K562 (cell line): ENCODE measurements at regions not wholly inside any gene's neighbourhood (a gene's known extent, or its start where the extent isn't known, plus 50 kb on each side); places are given as distances from the start of the nearest gene placed in this dataset.

Experiments used
- ATAC-seq: fragments of 200-7000 bp; cut with Tn5 transposase; 3 replicates; pipeline ENCODE4 v1.9.1; 2020; ENCODE audit warnings: moderate library complexity
- BruUV-seq: library from RNA; stranded (reverse); fragments of 400-500 nt; replicated peaks from 2 replicates; lab custom pipeline; 2021; lab: Mats Ljungman, UMichigan
- CTCF ChIA-PET: fragments of 300-600 bp; formaldehyde crosslinking; extraction: SDS; loops from one replicate; lab custom pipeline; 2021; ENCODE audit warnings: low intra/inter-chr PET ratio; lab: Yijun Ruan, JAX
- POLR2A ChIA-PET: fragments of 300-600, 350-650 bp; sonication (Branson Sonifier 250); formaldehyde crosslinking; extraction: SDS; loops from one replicate; lab custom pipeline; 2021; ENCODE audit warnings: antibody characterized with exemption, inconsistent platforms; lab: Yijun Ruan, JAX
- DNase-seq, 4 experiments: peaks; one replicate each; pipeline versions ENCODE4 v3.0.0 to v3.0.0-alpha.2; 2011 to 2018; ENCODE audit warnings: low spot score in 3 of 4, mixed read lengths in 3 of 4; ENCODE audit errors: extremely low read depth in 1 of 4
- FAIRE-seq: peaks from 2 replicates; lab custom pipeline; 2011; peaks lifted over from hg19 to GRCh38; lab: Jason Lieb, UNC
- H2AFZ ChIP-seq: 2 replicates; pipeline ENCODE4 v1.6.0; 2011; ENCODE audit warnings: low read depth, low read length, control low read depth, inconsistent platforms
- H3K27ac ChIP-seq: fragments of 200-600 bp; 3 replicates; pipeline ENCODE4 v1.8.0; 2011; ENCODE audit warnings: low read depth, mild to moderate bottlenecking, control low read depth, inconsistent platforms, low read length, moderate library complexity, mixed read lengths; ENCODE audit errors: extremely low read depth
- H3K27me3 ChIP-seq, 2 experiments: fragments of 300-600 bp in 1 of 2; 2 replicates in 1 of 2; 3 replicates in 1 of 2; pipeline versions ENCODE4 v1.6.0 to v1.8.0; 2011; ENCODE audit warnings: inconsistent platforms in 2 of 2, low read length in 2 of 2, mild to moderate bottlenecking in 1 of 2, mixed read lengths in 1 of 2, moderate library complexity in 1 of 2; ENCODE audit not compliant: control insufficient read depth in 2 of 2, insufficient read depth in 2 of 2
- H3K36me3 ChIP-seq: fragments of 300-600 bp; 3 replicates; pipeline ENCODE4 v1.8.0; 2011; ENCODE audit warnings: mild to moderate bottlenecking, low read length, inconsistent platforms; ENCODE audit not compliant: control insufficient read depth, insufficient read depth
- H3K4me1 ChIP-seq, 2 experiments: fragments of 200-600 bp in 1 of 2; replicated peaks in 1 of 2; 2 replicates in 1 of 2; 3 replicates in 1 of 2; pipeline versions ENCODE4 v1.5.1 to v1.8.0; 2011; ENCODE audit warnings: inconsistent platforms in 2 of 2, low read length in 2 of 2, mild to moderate bottlenecking in 1 of 2, mixed read lengths in 1 of 2, moderate library complexity in 1 of 2; ENCODE audit not compliant: control insufficient read depth in 2 of 2, insufficient read depth in 2 of 2
- H3K4me2 ChIP-seq: 2 replicates; pipeline ENCODE4 v1.6.1; 2011; ENCODE audit warnings: low read length, control low read depth, inconsistent platforms, mixed read lengths; ENCODE audit not compliant: insufficient read depth
- H3K4me3 ChIP-seq: fragments of 200-600 bp; sonication (generic), shearing (Covaris generic); 2 replicates; pipeline ENCODE4 v1.5.1; 2016; ENCODE audit warnings: control low read depth, inconsistent platforms
- H3K79me2 ChIP-seq: fragments of 200-600 bp; 3 replicates; pipeline ENCODE4 v1.8.0; 2011; ENCODE audit warnings: low read length, inconsistent platforms; ENCODE audit not compliant: control insufficient read depth, insufficient read depth
- H3K9ac ChIP-seq, 2 experiments: 2 replicates each; pipeline versions ENCODE4 v1.6.0 to v1.6.1; 2011; ENCODE audit warnings: low read depth in 2 of 2, low read length in 2 of 2, control low read depth in 1 of 2, inconsistent platforms in 1 of 2, mild to moderate bottlenecking in 1 of 2, mixed read lengths in 1 of 2; ENCODE audit not compliant: insufficient read depth in 1 of 2
- H3K9me1 ChIP-seq: one replicate; pipeline ENCODE4 v1.6.0; 2011; ENCODE audit warnings: inconsistent platforms, mild to moderate bottlenecking, low read length, moderate library complexity; ENCODE audit not compliant: control insufficient read depth, insufficient read depth
- H3K9me3 ChIP-seq: replicated peaks from 2 replicates; pipeline ENCODE4 v1.5.1; 2011; ENCODE audit warnings: low read depth, low read length, inconsistent platforms; ENCODE audit not compliant: control insufficient read depth, insufficient read depth
- H4K20me1 ChIP-seq: replicated peaks from 2 replicates; pipeline ENCODE4 v1.6.1; 2011; ENCODE audit warnings: low read length, inconsistent platforms, mixed read lengths; ENCODE audit not compliant: control insufficient read depth, insufficient read depth
- CBX8 ChIP-seq: fragments of 200-600 bp; sonication (generic); IDR thresholded peaks from 2 replicates; pipeline ENCODE4 v1.6.1; 2012; ENCODE audit warnings: borderline replicate concordance, mixed run types, low read depth, mild to moderate bottlenecking, moderate library complexity, mixed read lengths, low read length, control low read depth, inconsistent platforms; ENCODE audit not compliant: poor library complexity, severe bottlenecking; ENCODE audit errors: extremely low read depth
- CEBPG ChIP-seq, 3 experiments: fragments of 200-800 bp in 1 of 3; sonication (Bioruptor generic) in 1 of 3; sonication (generic) in 1 of 3; formaldehyde crosslinking in 1 of 3; IDR thresholded peaks in 2 of 3; conservative IDR thresholded peaks in 1 of 3; 2 replicates each; pipeline versions ENCODE4 v1.6.1 to v1.8.0; 2016 to 2022; ENCODE audit warnings: missing compliant biosample characterization in 2 of 3, missing genetic modification characterization in 2 of 3, mild to moderate bottlenecking in 1 of 3, missing genetic modification reagents in 1 of 3
- FOSL1 ChIP-seq: fragments of 200-800 bp; sonication (Bioruptor generic); conservative IDR thresholded peaks from 2 replicates; pipeline ENCODE4 v1.6.1; 2016; ENCODE audit warnings: missing genetic modification characterization, missing compliant biosample characterization
- HMGN3 ChIP-seq: IDR thresholded peaks from 2 replicates; pipeline ENCODE4 v1.6.1; 2011; ENCODE audit warnings: borderline replicate concordance, low read depth, mild to moderate bottlenecking, mixed read lengths, low read length; ENCODE audit not compliant: insufficient read length; ENCODE audit errors: extremely low read depth
- KDM2B ChIP-seq: fragments of 250-450 bp; sonication (Bioruptor Pico); IDR thresholded peaks from 2 replicates; pipeline ENCODE4 v1.8.0; 2021; ENCODE audit warnings: mild to moderate bottlenecking, moderate library complexity
- KDM4B ChIP-seq, 2 experiments: fragments of 450-650 bp in 1 of 2; sonication (generic) in 1 of 2; IDR thresholded peaks; 2 replicates each; pipeline ENCODE4 v1.6.1; 2016 to 2017; ENCODE audit warnings: borderline replicate concordance in 2 of 2, antibody characterized with exemption in 1 of 2, low read depth in 1 of 2, mild to moderate bottlenecking in 1 of 2
- MCM3 ChIP-seq: fragments of 450-650 bp; IDR thresholded peaks from 2 replicates; pipeline ENCODE4 v1.6.1; 2016
- MLX ChIP-seq, 2 experiments: fragments of 450-650 bp in 1 of 2; sonication (generic) in 1 of 2; formaldehyde crosslinking; conservative IDR thresholded peaks; 2 replicates each; pipeline versions ENCODE4 v1.4.0 to v1.8.1; 2020 to 2022; ENCODE audit warnings: mild to moderate bottlenecking in 1 of 2, missing genetic modification reagents in 1 of 2
- NR2C1 ChIP-seq, 2 experiments: fragments of 450-650 bp; IDR thresholded peaks; 2 replicates each; pipeline ENCODE4 v1.6.1; 2017; ENCODE audit warnings: mild to moderate bottlenecking in 2 of 2, antibody characterized with exemption in 1 of 2, inconsistent platforms in 1 of 2, missing compliant biosample characterization in 1 of 2, missing genetic modification characterization in 1 of 2
- POLR2AphosphoS2 ChIP-seq: IDR thresholded peaks from 2 replicates; pipeline ENCODE4 v1.6.1; 2012; ENCODE audit warnings: low read length, improper control_type of control experiment
- TFAM ChIP-seq: fragments of 250-450 bp; sonication (Bioruptor Pico); conservative IDR thresholded peaks from 2 replicates; pipeline ENCODE4 v1.5.0; 2021; ENCODE audit warnings: mild to moderate bottlenecking, moderate library complexity
- U2AF1 ChIP-seq: fragments of 200-400 bp; formaldehyde crosslinking; optimal IDR thresholded peaks from 2 replicates; pipeline ENCODE3; 2017; ENCODE audit warnings: mild to moderate bottlenecking, low read depth, low read length, moderate library complexity
- VEZF1 ChIP-seq: fragments of 200-800 bp; sonication (Bioruptor generic); IDR thresholded peaks from 2 replicates; pipeline ENCODE4 v1.6.1; 2017; ENCODE audit warnings: missing genetic modification characterization, missing compliant biosample characterization
- ZNF41 ChIP-seq: fragments of 250-450 bp; sonication (Bioruptor Pico); conservative IDR thresholded peaks from 2 replicates; pipeline ENCODE4 v1.4.0; 2020; ENCODE audit warnings: mild to moderate bottlenecking
- ZNF764 ChIP-seq: fragments of 250-450 bp; sonication (Bioruptor Pico); IDR thresholded peaks from 2 replicates; pipeline ENCODE4 v1.4.0; 2020; ENCODE audit warnings: low read depth, mild to moderate bottlenecking, moderate library complexity
- WGBS: fragments of 100-300 bp; shearing (Covaris generic); methylation state at CpG from one replicate; pipeline ENCODE4 v1.1.6; 2016; ENCODE audit warnings: low coverage, mixed read lengths; ENCODE audit not compliant: insufficient coverage; ENCODE audit errors: missing lambda C conversion rate; 5-methylcytosine and 5-hydroxymethylcytosine counted together
- in situ Hi-C: fragments of 300-500 bp; cut with MboI; formaldehyde crosslinking; loops from 4 replicates; pipeline ENCODE4 v1.15.0; 2018; ENCODE audit warnings: inconsistent platforms, mixed read lengths
- intact Hi-C: fragments of 100-400 bp; cut with micrococcal nuclease; formaldehyde crosslinking; loops from 2 replicates; pipeline ENCODE4 v1.14.2; 2022

- TF ChIP-seq VEZF1 = no peak
Measured at GRCh38 chr6:41467627-41468404, 78.4 kb upstream of the FOXP4 start (continued).

GRCh38 chr6:41469156-41470028, 76.8 kb upstream of the FOXP4 start:
- Histone ChIP-seq H3K27me3 (peaks cover 48 to 76% of the 10 kb centered on the region in 2 experiments), H3K27ac (no peak overlapping the region), H3K4me1 (peaks cover 0 to 13% of the 10 kb centered on the region in 2 experiments; a peak in 2 of 5 replicates), H3K4me2 (no peak overlapping the region), H3K9me1 (no peaks in the 10 kb centered on the region), H3K4me3 (no peak overlapping the region), H3K36me3 (no peaks in the 10 kb centered on the region), H4K20me1 (peaks cover 18% of the 10 kb centered on the region), H2AFZ (no peak overlapping the region), H3K9ac (no peak overlapping the region; a peak in 1 of 4 replicates), H3K9me3 (0 out of 2 replicates have a peak, but pooled peaks cover 2% of the 10 kb centered on the region), H3K79me2 (no peaks in the 10 kb centered on the region)
- ATAC-seq (no peak), FAIRE-seq (no peak), DNase-seq (no peak)
- ChIA-PET POLR2A (interaction anchor here (0.7 to 1.4 kb wide), 3 partner anchors 9 to 113 kb away, joined by 3 to 6 read pairs (median 4); no protein-coding TSS in a partner anchor), CTCF (no interaction called here)
- intact Hi-C loops = no loop called here
- in situ Hi-C loops = no loop called here
- 14% methylated on average over 20 of the region's 20 CpGs for WGBS
- no TSS peak for BruUV-seq
- TF ChIP-seq CBX8 (no peak), ZNF41 (CRISPR knock-in tag) (no peak), CEBPG (CRISPR knock-in tag; IDR thresholded peaks at IDR 0.05) (no peak), CEBPG (tag; conservative IDR thresholded peaks at IDR 0.05 in 1 of 2, IDR thresholded peaks at IDR 0.05 in 1 of 2) (no peak), U2AF1 (no peak), NR2C1 (IDR thresholded peaks at IDR 0.05) (no peak), NR2C1 (tag; IDR thresholded peaks at IDR 0.05) (no peak), TFAM (no peak), KDM2B (CRISPR knock-in tag) (no peak), POLR2AphosphoS2 (no peak), FOSL1 (tag) (no peak), KDM4B (IDR thresholded peaks at IDR 0.05; ENCODE audit: borderline replicate concordance in 2 of 2, low read depth in 1 of 2) (no peak), MCM3 (no peak), ZNF764 (CRISPR knock-in tag) (no peak), HMGN3 (no peak), MLX (CRISPR knock-in tag; conservative IDR thresholded peaks at IDR 0.05) (no peak)
